SH-SY5Y (cell line): ENCODE measurements at regions not wholly inside any gene's neighbourhood (a gene's known extent, or its start where the extent isn't known, plus 50 kb on each side); places are given as distances from the start of the nearest gene placed in this dataset.

Experiments
- GATA2 ChIP-seq: IDR thresholded peaks from 2 replicates; pipeline ENCODE4 v1.6.1; 2011; ENCODE audit warnings: mild to moderate bottlenecking, low read depth, low read length
- GATA3 ChIP-seq: IDR thresholded peaks from 2 replicates; pipeline ENCODE4 v1.6.1; 2011; ENCODE audit warnings: low read depth, mild to moderate bottlenecking, low read length, moderate library complexity

GRCh38 chr1:185385991-185386390, 68.9 kb upstream of the IVNS1ABP start:
- no peak for TF ChIP-seq GATA3
- TF ChIP-seq GATA2: no peak
